SK-N-SH (cell line): ENCODE measurements at regions not wholly inside any gene's neighbourhood (a gene's known extent, or its start where the extent isn't known, plus 50 kb on each side); places are given as distances from the start of the nearest gene placed in this dataset.

ENCODE experiments used
- CTCF ChIA-PET: fragments of 300-600, 350-600 bp; formaldehyde crosslinking; extraction: SDS; loops from one replicate; lab custom pipeline; 2021; lab: Yijun Ruan, JAX
- POLR2A ChIA-PET: fragments of 350-600 bp; sonication (Branson Sonifier 250); formaldehyde crosslinking; extraction: SDS; loops from one replicate; lab custom pipeline; 2020; ENCODE audit warnings: antibody characterized with exemption, inconsistent platforms; lab: Yijun Ruan, JAX
- DNase-seq: peaks from one replicate; pipeline ENCODE4 v3.0.0; 2012
- H2AFZ ChIP-seq: fragments of 200-600 bp; sonication (generic); 2 replicates; pipeline ENCODE4 v1.8.1; 2016; ENCODE audit warnings: antibody characterized with exemption, mild to moderate bottlenecking, low read depth
- H3F3A ChIP-seq: fragments of 200-600 bp; sonication (generic); replicated peaks from 2 replicates; pipeline ENCODE3; 2016; ENCODE audit warnings: antibody characterized with exemption, mild to moderate bottlenecking; ENCODE audit not compliant: insufficient read depth
- H3K27ac ChIP-seq, 2 experiments: fragments of 200-500 bp in 1 of 2; fragments of 200-600 bp in 1 of 2; sonication (Bioruptor generic) in 1 of 2; sonication (generic), shearing (Covaris generic) in 1 of 2; 2 replicates each; pipeline versions ENCODE4 v1.5.1 to v1.6.1; 2014 to 2016; ENCODE audit warnings: low read depth in 2 of 2, inconsistent platforms in 1 of 2, low read length in 1 of 2, mild to moderate bottlenecking in 1 of 2, mixed read lengths in 1 of 2
- H3K27me3 ChIP-seq: fragments of 200-600 bp; sonication (generic), shearing (Covaris generic); 2 replicates; pipeline ENCODE4 v1.6.1; 2016; ENCODE audit warnings: mixed run types; ENCODE audit not compliant: insufficient read depth
- H3K36me3 ChIP-seq, 2 experiments: fragments of 200-500 bp in 1 of 2; fragments of 200-600 bp in 1 of 2; sonication (Bioruptor generic) in 1 of 2; sonication (generic) in 1 of 2; replicated peaks in 1 of 2; 2 replicates each; pipeline versions ENCODE3 to v1.5.1; 2014 to 2016; ENCODE audit warnings: low read length in 1 of 2, mild to moderate bottlenecking in 1 of 2; ENCODE audit not compliant: insufficient read depth in 2 of 2, control insufficient read depth in 1 of 2
- H3K4me1 ChIP-seq, 2 experiments: fragments of 200-500 bp in 1 of 2; fragments of 200-600 bp in 1 of 2; sonication (Bioruptor generic) in 1 of 2; sonication (generic), shearing (Covaris generic) in 1 of 2; 2 replicates each; pipeline versions ENCODE4 v1.5.1 to v1.6.1; 2014 to 2016; ENCODE audit warnings: low read depth in 1 of 2, low read length in 1 of 2, mixed run types in 1 of 2; ENCODE audit not compliant: insufficient read depth in 2 of 2, control insufficient read depth in 1 of 2
- H3K4me2 ChIP-seq: fragments of 200-600 bp; sonication (generic), shearing (Covaris generic); 2 replicates; pipeline ENCODE4 v1.6.1; 2017; ENCODE audit warnings: mixed run types
- H3K4me3 ChIP-seq, 2 experiments: fragments of 200-500 bp in 1 of 2; fragments of 200-600 bp in 1 of 2; sonication (Bioruptor generic) in 1 of 2; sonication (generic), shearing (Covaris generic) in 1 of 2; 2 replicates each; pipeline versions ENCODE4 v1.5.1 to v1.8.1; 2014 to 2016; ENCODE audit warnings: low read depth in 2 of 2, inconsistent platforms in 1 of 2, low read length in 1 of 2, mild to moderate bottlenecking in 1 of 2, mixed read lengths in 1 of 2, moderate library complexity in 1 of 2
- H3K79me2 ChIP-seq: fragments of 200-600 bp; sonication (generic); 2 replicates; pipeline ENCODE4 v1.8.1; 2017; ENCODE audit warnings: mild to moderate bottlenecking; ENCODE audit not compliant: insufficient read depth
- H3K9ac ChIP-seq: fragments of 200-600 bp; sonication (generic); 2 replicates; pipeline ENCODE4 v1.6.1; 2017; ENCODE audit warnings: mixed run types
- H3K9me2 ChIP-seq: fragments of 200-600 bp; sonication (generic); 2 replicates; pipeline ENCODE4 v1.6.1; 2017; ENCODE audit warnings: mixed run types
- H3K9me3 ChIP-seq: fragments of 200-600 bp; sonication (generic); 2 replicates; pipeline ENCODE4 v1.6.1; 2017; ENCODE audit warnings: mixed run types, mild to moderate bottlenecking, moderate library complexity
- H4K20me1 ChIP-seq: fragments of 200-600 bp; sonication (generic); 2 replicates; pipeline ENCODE4 v1.6.1; 2017; ENCODE audit warnings: mild to moderate bottlenecking, mixed run types; ENCODE audit not compliant: insufficient read depth
- ELF1 ChIP-seq: IDR thresholded peaks from 2 replicates; pipeline ENCODE4 v1.4.0; 2012
- EP300 ChIP-seq, 2 experiments: IDR thresholded peaks; 2 replicates each; pipeline versions ENCODE4 v1.4.0 to v1.6.1; 2012; ENCODE audit warnings: borderline replicate concordance in 1 of 2, low read depth in 1 of 2, low read length in 1 of 2
- FOSL2 ChIP-seq: IDR thresholded peaks from 2 replicates; pipeline ENCODE4 v1.4.0; 2012; ENCODE audit warnings: low read depth, mild to moderate bottlenecking, moderate library complexity, borderline replicate concordance
- FOXJ3 ChIP-seq: sonication (generic); formaldehyde crosslinking; IDR thresholded peaks from 2 replicates; pipeline ENCODE4 v1.5.1; 2020; ENCODE audit warnings: mild to moderate bottlenecking, missing genetic modification reagents
- GABPA ChIP-seq: IDR thresholded peaks from 2 replicates; pipeline ENCODE4 v1.4.0; 2012; ENCODE audit warnings: low read depth, mild to moderate bottlenecking
- GATA2 ChIP-seq: sonication (generic); formaldehyde crosslinking; IDR thresholded peaks from 2 replicates; pipeline ENCODE4 v1.5.0; 2020; ENCODE audit warnings: mild to moderate bottlenecking, missing genetic modification reagents
- JUND ChIP-seq: IDR thresholded peaks from 2 replicates; pipeline ENCODE4 v1.4.0; 2012
- MXI1 ChIP-seq: IDR thresholded peaks from 2 replicates; pipeline ENCODE4 v1.6.1; 2012; ENCODE audit warnings: mild to moderate bottlenecking, low read depth, low read length, improper control_type of control experiment
- NFIC ChIP-seq: IDR thresholded peaks from 2 replicates; pipeline ENCODE4 v1.4.0; 2012; ENCODE audit warnings: borderline replicate concordance
- POLR2AphosphoS5 ChIP-seq: IDR thresholded peaks from 2 replicates; pipeline ENCODE4 v1.6.1; 2012; ENCODE audit warnings: low read depth, low read length
- RCOR1 ChIP-seq: fragments of 150-350 bp; IDR thresholded peaks from 2 replicates; pipeline ENCODE4 v1.6.1; 2017; ENCODE audit warnings: antibody characterized with exemption, low read length
- RFX5 ChIP-seq: IDR thresholded peaks from 2 replicates; pipeline ENCODE4 v1.6.1; 2012; ENCODE audit warnings: mild to moderate bottlenecking, improper control_type of control experiment, low read length
- RXRA ChIP-seq: IDR thresholded peaks from 2 replicates; pipeline ENCODE4 v1.4.0; 2012; ENCODE audit warnings: low read depth, mild to moderate bottlenecking, borderline replicate concordance
- TEAD4 ChIP-seq: IDR thresholded peaks from 2 replicates; pipeline ENCODE4 v1.4.0; 2012; ENCODE audit warnings: mild to moderate bottlenecking, borderline replicate concordance; ENCODE audit not compliant: insufficient read depth
- USF2 ChIP-seq: fragments of 150-350 bp; IDR thresholded peaks from 2 replicates; pipeline ENCODE4 v1.6.1; 2017; ENCODE audit warnings: antibody characterized with exemption, low read length, low read depth, borderline replicate concordance
- YY1 ChIP-seq: IDR thresholded peaks from 2 replicates; pipeline ENCODE4 v1.4.0; 2012; ENCODE audit warnings: low read depth, mild to moderate bottlenecking
- WGBS: methylation state at CpG from one replicate; pipeline ENCODE4 v1.1.6; 2017; ENCODE audit warnings: low lambda C conversion rate; 5-methylcytosine and 5-hydroxymethylcytosine counted together
- TF ChIP-seq, protein P1 (sequence below): IDR thresholded peaks from 2 replicates; pipeline ENCODE4 v1.4.0; 2012; ENCODE audit warnings: low read depth, borderline replicate concordance
- TF ChIP-seq, protein P2 (sequence below): fragments of 150-350 bp; IDR thresholded peaks from 2 replicates; pipeline ENCODE4 v1.6.1; 2016; ENCODE audit warnings: mild to moderate bottlenecking, low read depth, low read length
- TF ChIP-seq, protein P3 (sequence below): IDR thresholded peaks from 2 replicates; pipeline ENCODE4; 2012
- TF ChIP-seq, protein P4 (sequence below): IDR thresholded peaks from 2 replicates; pipeline ENCODE4 v1.4.0; 2012; ENCODE audit warnings: low read depth, borderline replicate concordance
- TF ChIP-seq, protein P5 (sequence below): IDR thresholded peaks from 2 replicates; pipeline ENCODE4 v1.4.0; 2012; ENCODE audit warnings: low read depth

- TF ChIP-seq FOXJ3: no peak
- TF ChIP-seq RCOR1: no peak
- TF ChIP-seq, protein P1, sequence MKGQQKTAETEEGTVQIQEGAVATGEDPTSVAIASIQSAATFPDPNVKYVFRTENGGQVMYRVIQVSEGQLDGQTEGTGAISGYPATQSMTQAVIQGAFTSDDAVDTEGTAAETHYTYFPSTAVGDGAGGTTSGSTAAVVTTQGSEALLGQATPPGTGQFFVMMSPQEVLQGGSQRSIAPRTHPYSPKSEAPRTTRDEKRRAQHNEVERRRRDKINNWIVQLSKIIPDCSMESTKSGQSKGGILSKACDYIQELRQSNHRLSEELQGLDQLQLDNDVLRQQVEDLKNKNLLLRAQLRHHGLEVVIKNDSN: no peak
- TF ChIP-seq YY1: no peak
- no peak for TF ChIP-seq TEAD4
- TF ChIP-seq RXRA: no peak
- no peak for TF ChIP-seq ELF1
Observed at GRCh38 chr22:47697861-47698260, 935.4 kb downstream of the TBC1D22A start (continued).

DNA sequence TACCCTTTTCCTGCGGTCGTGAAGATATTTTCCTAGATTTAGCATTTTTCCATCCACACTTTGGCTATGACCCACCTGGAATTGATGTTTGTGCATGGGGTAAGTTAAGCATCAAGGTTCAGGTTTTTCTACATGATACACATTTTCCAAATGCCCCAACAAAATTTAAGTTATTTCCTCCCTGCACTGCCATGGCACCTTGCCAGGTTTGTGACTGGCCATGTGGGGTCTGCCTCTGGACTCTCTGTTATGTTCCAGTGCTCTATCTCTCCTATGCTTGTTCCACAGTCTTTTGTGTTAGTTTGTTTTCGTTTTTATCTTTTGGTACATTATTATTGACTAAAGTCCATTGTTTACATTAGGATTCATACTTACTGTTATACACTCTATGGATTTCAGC is 934.3 kb downstream of the TBC1D22A start:
- H4K20me1 ChIP-seq: no peaks in the 10 kb centered on the region
- H3F3A ChIP-seq: no peaks in the 10 kb centered on the region
- no peaks in the 10 kb centered on the region for H3K79me2 ChIP-seq
- no peak overlapping the region for H3K27ac ChIP-seq
- ChIA-PET POLR2A (no interaction called here), CTCF (no interaction called here)
- H3K36me3 ChIP-seq: no peaks in the 10 kb centered on the region
- 61% methylated on average over 3 of the region's 3 CpGs for WGBS
- TF ChIP-seq NFIC (no peak), RFX5 (no peak), ELF1 (no peak), GABPA (no peak), USF2 (no peak), JUND (no peak), POLR2AphosphoS5 (no peak), GATA2 (CRISPR knock-in tag) (no peak), FOSL2 (no peak), TEAD4 (no peak), MXI1 (no peak), EP300 (IDR thresholded peaks at IDR 0.05; ENCODE audit: borderline replicate concordance in 1 of 2, low read depth in 1 of 2, low read length in 1 of 2) (no peak), RXRA (no peak)
- TF ChIP-seq, protein P2, sequence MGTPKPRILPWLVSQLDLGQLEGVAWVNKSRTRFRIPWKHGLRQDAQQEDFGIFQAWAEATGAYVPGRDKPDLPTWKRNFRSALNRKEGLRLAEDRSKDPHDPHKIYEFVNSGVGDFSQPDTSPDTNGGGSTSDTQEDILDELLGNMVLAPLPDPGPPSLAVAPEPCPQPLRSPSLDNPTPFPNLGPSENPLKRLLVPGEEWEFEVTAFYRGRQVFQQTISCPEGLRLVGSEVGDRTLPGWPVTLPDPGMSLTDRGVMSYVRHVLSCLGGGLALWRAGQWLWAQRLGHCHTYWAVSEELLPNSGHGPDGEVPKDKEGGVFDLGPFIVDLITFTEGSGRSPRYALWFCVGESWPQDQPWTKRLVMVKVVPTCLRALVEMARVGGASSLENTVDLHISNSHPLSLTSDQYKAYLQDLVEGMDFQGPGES: no peak
- TF ChIP-seq, protein P3, sequence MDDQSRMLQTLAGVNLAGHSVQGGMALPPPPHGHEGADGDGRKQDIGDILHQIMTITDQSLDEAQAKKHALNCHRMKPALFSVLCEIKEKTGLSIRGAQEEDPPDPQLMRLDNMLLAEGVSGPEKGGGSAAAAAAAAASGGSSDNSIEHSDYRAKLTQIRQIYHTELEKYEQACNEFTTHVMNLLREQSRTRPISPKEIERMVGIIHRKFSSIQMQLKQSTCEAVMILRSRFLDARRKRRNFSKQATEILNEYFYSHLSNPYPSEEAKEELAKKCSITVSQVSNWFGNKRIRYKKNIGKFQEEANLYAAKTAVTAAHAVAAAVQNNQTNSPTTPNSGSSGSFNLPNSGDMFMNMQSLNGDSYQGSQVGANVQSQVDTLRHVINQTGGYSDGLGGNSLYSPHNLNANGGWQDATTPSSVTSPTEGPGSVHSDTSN: no peak
- TF ChIP-seq, protein P4, sequence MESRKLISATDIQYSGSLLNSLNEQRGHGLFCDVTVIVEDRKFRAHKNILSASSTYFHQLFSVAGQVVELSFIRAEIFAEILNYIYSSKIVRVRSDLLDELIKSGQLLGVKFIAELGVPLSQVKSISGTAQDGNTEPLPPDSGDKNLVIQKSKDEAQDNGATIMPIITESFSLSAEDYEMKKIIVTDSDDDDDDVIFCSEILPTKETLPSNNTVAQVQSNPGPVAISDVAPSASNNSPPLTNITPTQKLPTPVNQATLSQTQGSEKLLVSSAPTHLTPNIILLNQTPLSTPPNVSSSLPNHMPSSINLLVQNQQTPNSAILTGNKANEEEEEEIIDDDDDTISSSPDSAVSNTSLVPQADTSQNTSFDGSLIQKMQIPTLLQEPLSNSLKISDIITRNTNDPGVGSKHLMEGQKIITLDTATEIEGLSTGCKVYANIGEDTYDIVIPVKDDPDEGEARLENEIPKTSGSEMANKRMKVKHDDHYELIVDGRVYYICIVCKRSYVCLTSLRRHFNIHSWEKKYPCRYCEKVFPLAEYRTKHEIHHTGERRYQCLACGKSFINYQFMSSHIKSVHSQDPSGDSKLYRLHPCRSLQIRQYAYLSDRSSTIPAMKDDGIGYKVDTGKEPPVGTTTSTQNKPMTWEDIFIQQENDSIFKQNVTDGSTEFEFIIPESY: no peak
- TF ChIP-seq, protein P1: no peak
- TF ChIP-seq, protein P5, sequence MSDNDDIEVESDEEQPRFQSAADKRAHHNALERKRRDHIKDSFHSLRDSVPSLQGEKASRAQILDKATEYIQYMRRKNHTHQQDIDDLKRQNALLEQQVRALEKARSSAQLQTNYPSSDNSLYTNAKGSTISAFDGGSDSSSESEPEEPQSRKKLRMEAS: no peak
- H3K4me2 ChIP-seq: no peak overlapping the region
- no peak for DNase-seq
- no peak overlapping the region for H2AFZ ChIP-seq
- no peak overlapping the region for H3K4me3 ChIP-seq
- H3K4me1 ChIP-seq: no peaks in the 10 kb centered on the region; a peak in 1 of 4 replicates
- H3K9ac ChIP-seq: no peak overlapping the region
- H3K27me3 ChIP-seq: no peaks in the 10 kb centered on the region
- no peaks in the 10 kb centered on the region for H3K9me3 ChIP-seq
- no peaks in the 10 kb centered on the region for H3K9me2 ChIP-seq
